ENCODE measurements at regions not wholly inside any gene's neighbourhood (a gene's known extent, or its start where the extent isn't known, plus 50 kb on each side); places are given as distances from the start of the nearest gene placed in this dataset.

DNA sequence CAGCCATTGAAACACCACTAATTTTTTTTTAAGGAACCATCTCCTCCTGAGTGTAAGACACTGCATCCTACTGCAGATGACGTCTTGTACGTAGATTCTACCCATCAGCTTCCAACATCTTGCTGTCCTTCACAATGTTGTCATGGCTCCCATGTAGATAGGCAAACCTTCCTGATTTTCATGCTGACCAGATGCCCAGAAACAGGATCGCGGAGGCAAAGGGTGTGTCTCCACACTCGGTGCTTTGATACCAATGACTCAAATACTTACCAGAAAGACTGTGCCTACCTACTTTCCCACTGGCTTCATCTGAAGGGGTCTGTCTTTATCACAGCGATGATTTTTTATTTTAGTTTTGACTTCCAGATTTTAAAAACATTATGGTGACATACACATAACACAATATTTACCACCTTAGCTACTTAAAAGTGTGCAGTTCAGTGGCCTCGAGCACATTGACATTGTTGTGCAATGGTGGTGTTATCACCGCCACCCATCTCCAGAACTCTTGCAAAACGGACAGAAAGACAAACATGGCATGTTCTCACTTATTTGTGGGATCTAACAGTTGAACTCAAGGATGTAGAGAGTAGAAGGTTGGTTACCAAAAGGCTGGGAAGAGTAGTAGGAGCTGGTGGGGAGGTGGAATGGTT lies 94.0 kb upstream of the PEG3 start:
- TF ChIP-seq, protein P1, sequence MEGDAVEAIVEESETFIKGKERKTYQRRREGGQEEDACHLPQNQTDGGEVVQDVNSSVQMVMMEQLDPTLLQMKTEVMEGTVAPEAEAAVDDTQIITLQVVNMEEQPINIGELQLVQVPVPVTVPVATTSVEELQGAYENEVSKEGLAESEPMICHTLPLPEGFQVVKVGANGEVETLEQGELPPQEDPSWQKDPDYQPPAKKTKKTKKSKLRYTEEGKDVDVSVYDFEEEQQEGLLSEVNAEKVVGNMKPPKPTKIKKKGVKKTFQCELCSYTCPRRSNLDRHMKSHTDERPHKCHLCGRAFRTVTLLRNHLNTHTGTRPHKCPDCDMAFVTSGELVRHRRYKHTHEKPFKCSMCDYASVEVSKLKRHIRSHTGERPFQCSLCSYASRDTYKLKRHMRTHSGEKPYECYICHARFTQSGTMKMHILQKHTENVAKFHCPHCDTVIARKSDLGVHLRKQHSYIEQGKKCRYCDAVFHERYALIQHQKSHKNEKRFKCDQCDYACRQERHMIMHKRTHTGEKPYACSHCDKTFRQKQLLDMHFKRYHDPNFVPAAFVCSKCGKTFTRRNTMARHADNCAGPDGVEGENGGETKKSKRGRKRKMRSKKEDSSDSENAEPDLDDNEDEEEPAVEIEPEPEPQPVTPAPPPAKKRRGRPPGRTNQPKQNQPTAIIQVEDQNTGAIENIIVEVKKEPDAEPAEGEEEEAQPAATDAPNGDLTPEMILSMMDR (IDR thresholded peaks at IDR 0.05): no peak
- TF ChIP-seq POLR2A (IDR thresholded peaks at IDR 0.05): no peak
- DNase-seq: peak in 1 of 7 donors; percentile 66
- 67 to 78% (median 75%) methylated on average over 9 of the region's 9 CpGs for WGBS, 4 donors

DNA sequence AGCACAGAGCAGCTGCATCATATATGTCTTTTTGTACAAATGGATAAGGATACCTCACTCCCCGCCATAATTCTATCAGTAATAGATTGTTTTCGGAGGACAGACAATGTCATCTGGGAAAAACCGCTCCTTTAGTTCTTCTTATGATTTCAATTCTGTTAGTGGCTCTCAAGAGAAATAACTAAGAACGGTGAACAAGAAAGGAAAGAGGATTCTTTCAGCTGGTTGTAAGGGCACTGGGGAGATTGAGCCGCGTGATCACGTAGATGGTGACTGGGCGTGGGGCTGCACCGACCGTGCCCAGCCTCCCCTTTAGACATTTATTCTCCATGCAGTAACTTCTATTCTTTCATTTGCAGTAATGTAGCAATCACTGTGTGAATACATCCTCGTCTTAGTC lies 99.4 kb upstream of the PEG3 start:
- H3K36me3 ChIP-seq (replicated peaks in 1 of 2): no peaks in the 10 kb centered on the region
- H3K27me3 ChIP-seq: no peaks in the 10 kb centered on the region
- intact Hi-C loops (cut with DNase I): no loop called here
- H3K9me3 ChIP-seq (replicated peaks in 1 of 3): no peaks in the 10 kb centered on the region
- WGBS, 4 donors: 93 to 97% (median 94%) methylated on average over 11 of the region's 11 CpGs
- no peak overlapping the region for H3K4me3 ChIP-seq
- no peak overlapping the region for H3K27ac ChIP-seq
- no peak for DNase-seq
- no peak for TF ChIP-seq POLR2A (IDR thresholded peaks at IDR 0.05)
- TF ChIP-seq, protein P1 (IDR thresholded peaks at IDR 0.05): no peak
- no peaks in the 10 kb centered on the region for H3K4me1 ChIP-seq (replicated peaks in 1 of 2)

More for the DNA sequence above, 94.0 kb upstream of the PEG3 start:
- H3K36me3 ChIP-seq (replicated peaks in 1 of 2): no peaks in the 10 kb centered on the region
- H3K4me1 ChIP-seq (replicated peaks in 1 of 2): no peaks in the 10 kb centered on the region
- no peak overlapping the region for H3K27ac ChIP-seq
- no peak overlapping the region for H3K4me3 ChIP-seq
- no peaks in the 10 kb centered on the region for H3K9me3 ChIP-seq (replicated peaks in 1 of 3)
- no peaks in the 10 kb centered on the region for H3K27me3 ChIP-seq
- intact Hi-C loops (cut with DNase I): no loop called here

DNA sequence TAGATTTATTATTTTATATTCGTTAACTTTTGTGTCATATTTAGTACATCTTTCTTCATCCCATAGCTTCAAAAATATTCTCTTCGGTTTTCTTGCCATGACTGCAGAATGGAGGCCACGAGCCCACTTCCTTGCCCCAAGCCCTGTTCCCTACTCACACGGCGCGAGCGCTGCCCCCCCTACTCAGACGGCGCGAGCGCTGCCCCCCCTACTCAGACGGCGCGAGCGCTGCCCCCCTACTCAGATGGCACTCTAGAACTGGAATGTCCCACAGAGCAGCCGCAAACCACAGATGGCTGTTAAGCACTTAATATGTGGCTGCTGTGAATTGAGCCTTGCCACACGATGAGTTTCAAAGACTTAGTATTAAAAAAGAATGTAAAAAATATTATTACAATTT lies 102.2 kb upstream of the PEG3 start:
- DNase-seq: peak in 5 of 7 donors; percentile 41 to 63 (median 56)
- no peak overlapping the region for H3K4me3 ChIP-seq
- WGBS, 4 donors: 33 to 63% (median 51%) methylated on average over 17 of the region's 17 CpGs

DNA sequence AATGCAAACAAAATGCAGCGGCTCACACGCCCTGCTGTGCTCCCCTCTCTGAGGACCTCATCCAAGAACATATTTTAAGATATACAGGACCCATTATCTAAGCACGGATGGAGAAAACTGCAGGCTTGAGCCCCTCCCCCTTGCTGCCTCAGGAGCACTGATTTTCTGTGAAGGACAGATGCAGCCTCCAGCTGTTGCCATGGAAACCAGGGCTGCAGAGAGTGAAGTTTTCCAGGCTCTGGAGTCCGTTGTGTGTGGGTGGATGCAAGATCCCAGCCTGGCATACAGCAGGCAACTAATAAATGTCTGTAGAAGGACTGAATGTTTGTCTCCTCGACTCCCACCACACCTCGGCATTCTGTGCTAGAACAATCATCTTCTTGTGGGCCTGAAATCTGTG lies 105.6 kb upstream of the PEG3 start:
- Histone ChIP-seq H3K27me3 (no peaks in the 10 kb centered on the region), H3K36me3 (replicated peaks in 1 of 2) (no peaks in the 10 kb centered on the region), H3K9me3 (replicated peaks in 1 of 3) (no peaks in the 10 kb centered on the region), H3K27ac (peak overlapping the region in 1 of 5 donors; percentile 22), H3K4me3 (no peak overlapping the region), H3K4me1 (replicated peaks in 1 of 2) (peaks cover 0 to 13% of the 10 kb centered on the region in 2 donors)
- intact Hi-C loops (cut with DNase I): no loop called here
- 17 to 22% (median 18%) methylated on average over 6 of the region's 6 CpGs for WGBS, 4 donors
- TF ChIP-seq, protein P1 (IDR thresholded peaks at IDR 0.05): no peak
- no peak for TF ChIP-seq POLR2A (IDR thresholded peaks at IDR 0.05)
- peak; percentile 40 to 87 (median 65) for DNase-seq

More for the DNA sequence above, 102.2 kb upstream of the PEG3 start:
- intact Hi-C loops (cut with DNase I): no loop called here
- Histone ChIP-seq H3K36me3 (replicated peaks in 1 of 2) (no peaks in the 10 kb centered on the region), H3K4me1 (replicated peaks in 1 of 2) (peaks cover 0 to 8% of the 10 kb centered on the region in 2 donors), H3K27ac (no peak overlapping the region), H3K9me3 (replicated peaks in 1 of 3) (no peaks in the 10 kb centered on the region), H3K27me3 (no peaks in the 10 kb centered on the region)
- TF ChIP-seq POLR2A (IDR thresholded peaks at IDR 0.05): no peak
- TF ChIP-seq, protein P1 (IDR thresholded peaks at IDR 0.05): no peak

Measured in adrenal gland (tissue), 9 donors.